ENCODE measurements at regions not wholly inside any gene's neighbourhood (a gene's known extent, or its start where the extent isn't known, plus 50 kb on each side); places are given as distances from the start of the nearest gene placed in this dataset.

- intact Hi-C loops (cut with micrococcal nuclease), result no loop called here
- BruUV-seq (replicated peaks), result no TSS peak
- Mint-ChIP-seq H3K4me1 (ENCODE audit: insufficient read depth, unreplicated experiment) (peaks cover 5% of the 10 kb centered on the region), H3K36me3 (ENCODE audit: insufficient read depth, unreplicated experiment) (no peaks in the 10 kb centered on the region), H3K9me3 (ENCODE audit: unreplicated experiment) (peaks cover 26% of the 10 kb centered on the region), H3K4me3 (ENCODE audit: unreplicated experiment) (no peak overlapping the region), H3K27ac (ENCODE audit: low read depth, unreplicated experiment) (no peak overlapping the region), H3K27me3 (ENCODE audit: insufficient read depth, unreplicated experiment) (no peaks in the 10 kb centered on the region)
- DNase-seq (ENCODE audit: unreplicated experiment), result no peak
- no peak for TF ChIP-seq CTCF (IDR thresholded peaks at IDR 0.05; ENCODE audit: unreplicated experiment)
- ChIA-PET POLR2A (no interaction called here), CTCF (no interaction called here)
Measured at GRCh38 chr17:71262586-71262985, 858.2 kb upstream of the SOX9 start.

GRCh38 chr17:71267668-71268067 is 853.2 kb upstream of the SOX9 start:
- H3K9me3 Mint-ChIP-seq (ENCODE audit: unreplicated experiment), result peaks cover 26% of the 10 kb centered on the region
- intact Hi-C loops (cut with micrococcal nuclease), result no loop called here
- H3K36me3 Mint-ChIP-seq (ENCODE audit: insufficient read depth, unreplicated experiment), result no peaks in the 10 kb centered on the region
- CTCF ChIA-PET, result no interaction called here
- no peaks in the 10 kb centered on the region for H3K27me3 Mint-ChIP-seq (ENCODE audit: insufficient read depth, unreplicated experiment)
- H3K4me3 Mint-ChIP-seq (ENCODE audit: unreplicated experiment), result no peak overlapping the region
- H3K27ac Mint-ChIP-seq (ENCODE audit: low read depth, unreplicated experiment), result no peak overlapping the region
- no peak for DNase-seq (ENCODE audit: unreplicated experiment)
- POLR2A ChIA-PET, result no interaction called here
- BruUV-seq (replicated peaks), result no TSS peak
- TF ChIP-seq CTCF (IDR thresholded peaks at IDR 0.05; ENCODE audit: unreplicated experiment), result no peak
- H3K4me1 Mint-ChIP-seq (ENCODE audit: insufficient read depth, unreplicated experiment), result no peaks in the 10 kb centered on the region

GRCh38 chr17:71269201-71269600 is 851.6 kb upstream of the SOX9 start:
- Mint-ChIP-seq H3K4me3 (ENCODE audit: unreplicated experiment) (no peak overlapping the region), H3K27ac (ENCODE audit: low read depth, unreplicated experiment) (no peak overlapping the region), H3K36me3 (ENCODE audit: insufficient read depth, unreplicated experiment) (no peaks in the 10 kb centered on the region), H3K9me3 (ENCODE audit: unreplicated experiment) (peaks cover 26% of the 10 kb centered on the region), H3K4me1 (ENCODE audit: insufficient read depth, unreplicated experiment) (no peaks in the 10 kb centered on the region), H3K27me3 (ENCODE audit: insufficient read depth, unreplicated experiment) (no peaks in the 10 kb centered on the region)
- no TSS peak for BruUV-seq (replicated peaks)
- DNase-seq (ENCODE audit: unreplicated experiment), result no peak
- POLR2A ChIA-PET, result no interaction called here
- CTCF ChIA-PET, result no interaction called here
- intact Hi-C loops (cut with micrococcal nuclease), result no loop called here
- no peak for TF ChIP-seq CTCF (IDR thresholded peaks at IDR 0.05; ENCODE audit: unreplicated experiment)

- intact Hi-C loops (cut with micrococcal nuclease), result no loop called here
- Mint-ChIP-seq H3K27ac (ENCODE audit: low read depth, unreplicated experiment) (no peak overlapping the region), H3K4me1 (ENCODE audit: insufficient read depth, unreplicated experiment) (peaks cover 17% of the 10 kb centered on the region), H3K36me3 (ENCODE audit: insufficient read depth, unreplicated experiment) (no peaks in the 10 kb centered on the region), H3K27me3 (ENCODE audit: insufficient read depth, unreplicated experiment) (no peaks in the 10 kb centered on the region), H3K9me3 (ENCODE audit: unreplicated experiment) (no peaks in the 10 kb centered on the region), H3K4me3 (ENCODE audit: unreplicated experiment) (no peak overlapping the region)
- ChIA-PET CTCF (no interaction called here), POLR2A (interaction anchor here (0.6 kb wide), 1 partner anchor 258 kb away, joined by 3 read pairs; no protein-coding TSS in a partner anchor)
- no peak for DNase-seq (ENCODE audit: unreplicated experiment)
- TF ChIP-seq CTCF (IDR thresholded peaks at IDR 0.05; ENCODE audit: unreplicated experiment), result no peak
- BruUV-seq (replicated peaks), result no TSS peak
Measured at GRCh38 chr17:71273441-71273840, 847.4 kb upstream of the SOX9 start.

Measured in MCF 10A (cell line).